H9 (cell line): ENCODE measurements at regions not wholly inside any gene's neighbourhood (a gene's known extent, or its start where the extent isn't known, plus 50 kb on each side); places are given as distances from the start of the nearest gene placed in this dataset.

Experiments used
- DNase-seq: peaks from one replicate; pipeline ENCODE4 v3.0.0-alpha.2; 2017
- H2AFZ ChIP-seq: one replicate; pipeline ENCODE4 v1.6.1; 2013; ENCODE audit warnings: mild to moderate bottlenecking, low read length, control low read depth, moderate library complexity
- H2AK5ac ChIP-seq: 2 replicates; pipeline ENCODE4 v1.6.1; 2013; ENCODE audit warnings: low read length, control low read depth, mixed read lengths; ENCODE audit not compliant: insufficient read length
- H2BK120ac ChIP-seq: one replicate; pipeline ENCODE4 v1.6.1; 2013; ENCODE audit warnings: low read depth, mild to moderate bottlenecking, low read length, control low read depth, inconsistent platforms; ENCODE audit not compliant: poor library complexity, severe bottlenecking
- H2BK12ac ChIP-seq: 2 replicates; pipeline ENCODE4 v1.6.1; 2013; ENCODE audit warnings: low read length, control low read depth, mixed read lengths, low read depth; ENCODE audit not compliant: insufficient read length
- H2BK15ac ChIP-seq: 2 replicates; pipeline ENCODE4 v1.6.1; 2013; ENCODE audit warnings: low read depth, low read length, control low read depth
- H2BK20ac ChIP-seq: one replicate; pipeline ENCODE4 v1.6.1; 2013; ENCODE audit warnings: low read depth, mild to moderate bottlenecking, low read length, control low read depth, inconsistent platforms; ENCODE audit not compliant: poor library complexity, severe bottlenecking
- H2BK5ac ChIP-seq: 2 replicates; pipeline ENCODE4 v1.6.1; 2013; ENCODE audit warnings: low read length, control low read depth, mixed read lengths; ENCODE audit not compliant: insufficient read length
- H3K14ac ChIP-seq: 2 replicates; pipeline ENCODE4 v1.6.1; 2013; ENCODE audit warnings: low read length, control low read depth; ENCODE audit not compliant: insufficient read depth
- H3K18ac ChIP-seq: 2 replicates; pipeline ENCODE4 v1.6.1; 2013; ENCODE audit warnings: low read depth, mild to moderate bottlenecking, mixed read lengths, low read length, control low read depth; ENCODE audit not compliant: insufficient read length
- H3K23ac ChIP-seq: 2 replicates; pipeline ENCODE4 v1.6.1; 2013; ENCODE audit warnings: low read length, control low read depth, mixed read lengths, low read depth; ENCODE audit not compliant: insufficient read length
- H3K23me2 ChIP-seq: 2 replicates; pipeline ENCODE4 v1.6.1; 2013; ENCODE audit warnings: low read depth, mild to moderate bottlenecking, mixed read lengths, low read length, control low read depth; ENCODE audit not compliant: insufficient read length, poor library complexity, severe bottlenecking
- H3K27ac ChIP-seq: 2 replicates; pipeline ENCODE4 v1.5.1; 2013; ENCODE audit warnings: low read length, control low read depth, mixed read lengths, low read depth; ENCODE audit not compliant: insufficient read length
- H3K27me3 ChIP-seq: 2 replicates; pipeline ENCODE4 v1.6.1; 2013; ENCODE audit warnings: low read length, control low read depth, inconsistent platforms; ENCODE audit not compliant: insufficient read depth
- H3K4ac ChIP-seq: 2 replicates; pipeline ENCODE4 v1.6.1; 2013; ENCODE audit warnings: low read depth, mild to moderate bottlenecking, control low read depth, inconsistent platforms, low read length, moderate library complexity
- H3K4me1 ChIP-seq: 2 replicates; pipeline ENCODE4 v1.6.1; 2013; ENCODE audit warnings: low read length, control low read depth, inconsistent platforms; ENCODE audit not compliant: insufficient read depth
- H3K4me2 ChIP-seq: 2 replicates; pipeline ENCODE4 v1.6.1; 2013; ENCODE audit warnings: low read length, control low read depth, mixed read lengths; ENCODE audit not compliant: insufficient read length, insufficient read depth
- H3K56ac ChIP-seq: 2 replicates; pipeline ENCODE4 v1.6.1; 2013; ENCODE audit warnings: low read depth, mild to moderate bottlenecking, mixed read lengths, low read length, control low read depth; ENCODE audit not compliant: insufficient read length
- H3K79me1 ChIP-seq: 2 replicates; pipeline ENCODE4 v1.6.1; 2013; ENCODE audit warnings: low read depth, mild to moderate bottlenecking, moderate library complexity, low read length, control low read depth, inconsistent platforms; ENCODE audit not compliant: insufficient read depth, poor library complexity, severe bottlenecking
- H3K79me2 ChIP-seq: 2 replicates; pipeline ENCODE4 v1.6.1; 2013; ENCODE audit warnings: low read length, control low read depth, inconsistent platforms; ENCODE audit not compliant: insufficient read depth
- H3K9ac ChIP-seq: 2 replicates; pipeline ENCODE4 v1.6.1; 2013; ENCODE audit warnings: low read length, control low read depth, mixed read lengths; ENCODE audit not compliant: insufficient read length; ENCODE audit errors: extremely low read depth
- H3K9me3 ChIP-seq: one replicate; pipeline ENCODE4 v1.6.1; 2013; ENCODE audit warnings: low read depth, low read length, inconsistent platforms; ENCODE audit not compliant: control insufficient read depth
- H3T11ph ChIP-seq: one replicate; pipeline ENCODE4 v1.6.1; 2013; ENCODE audit warnings: mild to moderate bottlenecking, low read length, control low read depth, inconsistent platforms
- H4K20me1 ChIP-seq: one replicate; pipeline ENCODE4 v1.6.1; 2013; ENCODE audit not compliant: control insufficient read depth, insufficient read length, insufficient read depth
- H4K5ac ChIP-seq: 2 replicates; pipeline ENCODE4 v1.6.1; 2013; ENCODE audit warnings: low read depth, mild to moderate bottlenecking, mixed read lengths, low read length, control low read depth; ENCODE audit not compliant: insufficient read length
- H4K8ac ChIP-seq: replicated peaks from 2 replicates; pipeline ENCODE4 v1.6.1; 2013; ENCODE audit warnings: low read length, control low read depth, mixed read lengths, low read depth; ENCODE audit not compliant: insufficient read length
- H4K91ac ChIP-seq: 2 replicates; pipeline ENCODE4 v1.6.1; 2013; ENCODE audit warnings: low read depth, mild to moderate bottlenecking, moderate library complexity, mixed read lengths, low read length, control low read depth; ENCODE audit not compliant: insufficient read length
- H3K27ac Mint-ChIP-seq, 3 experiments: 2 replicates in 2 of 3; 3 replicates in 1 of 3; pipeline ENCODE4 v1.8.0; 2020 to 2021; ENCODE audit warnings: mixed read lengths in 3 of 3, mild to moderate bottlenecking in 1 of 3, moderate library complexity in 1 of 3
- H3K27me3 Mint-ChIP-seq: 2 replicates; pipeline ENCODE4 v1.8.0; 2021; ENCODE audit warnings: low read depth, mild to moderate bottlenecking, moderate library complexity, mixed read lengths
- H3K36me3 Mint-ChIP-seq, 3 experiments: 2 replicates in 2 of 3; 3 replicates in 1 of 3; pipeline ENCODE4 v1.8.0; 2020 to 2021; ENCODE audit warnings: low read depth in 3 of 3, mixed read lengths in 3 of 3; ENCODE audit not compliant: insufficient read depth in 1 of 3
- H3K4me1 Mint-ChIP-seq, 2 experiments: 2 replicates each; pipeline ENCODE4 v1.8.0; 2020; ENCODE audit warnings: mixed read lengths in 2 of 2
- H3K4me3 Mint-ChIP-seq, 2 experiments: 2 replicates in 1 of 2; 3 replicates in 1 of 2; pipeline ENCODE4 v1.8.0; 2020 to 2021; ENCODE audit warnings: mild to moderate bottlenecking in 2 of 2, mixed read lengths in 2 of 2, moderate library complexity in 1 of 2
- H3K9me3 Mint-ChIP-seq, 2 experiments: 2 replicates in 1 of 2; 3 replicates in 1 of 2; pipeline ENCODE4 v1.8.0; 2020; ENCODE audit warnings: mild to moderate bottlenecking in 2 of 2, mixed read lengths in 2 of 2, moderate library complexity in 1 of 2
- WGBS: extraction: QIAGEN DNeasy Blood & Tissue Kit; methylation state at CpG from one replicate; pipeline ENCODE4 v1.1.7; 2013; ENCODE audit warnings: missing lambda C conversion rate, low lambda C conversion rate, mixed read lengths; ENCODE audit not compliant: insufficient read length; ENCODE audit errors: extremely low coverage; 5-methylcytosine and 5-hydroxymethylcytosine counted together
- TF ChIP-seq, protein P1 (sequence below): fragments of 200-600 bp; sonication (generic); conservative IDR thresholded peaks from 3 replicates; pipeline ENCODE4 v1.8.0; 2021; ENCODE audit warnings: antibody characterized with exemption, mild to moderate bottlenecking

DNA sequence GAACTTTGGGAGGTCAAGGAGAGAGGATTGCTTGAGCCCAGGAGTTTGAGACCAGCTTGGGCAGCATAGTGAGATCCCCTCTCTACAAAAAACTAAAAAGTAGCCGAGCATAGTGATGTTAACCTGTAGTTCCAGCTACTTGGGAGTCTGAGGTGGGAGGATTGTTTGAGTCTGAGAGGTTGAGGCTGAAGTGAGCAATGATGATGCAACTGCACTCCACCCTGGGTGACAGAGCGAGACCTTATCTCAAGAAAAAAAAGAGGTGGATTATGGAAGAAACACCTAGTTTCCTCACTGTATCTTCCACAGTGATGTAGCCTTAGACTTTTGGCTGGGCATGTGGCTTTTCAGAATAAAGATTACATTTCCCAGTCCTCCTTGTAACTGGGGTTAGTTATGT, 237.2 kb upstream of the SPRED2 start:
- Histone ChIP-seq H3K18ac (no peak overlapping the region), H2BK15ac (no peak overlapping the region), H4K91ac (no peak overlapping the region), H3K4me1 (no peaks in the 10 kb centered on the region; the same call in 1 of the 2 replicates), H2BK5ac (no peak overlapping the region), H3K14ac (no peak overlapping the region), H3K79me1 (no peaks in the 10 kb centered on the region), H3K4ac (no peak overlapping the region), H2BK20ac (no peak overlapping the region), H3K56ac (no peak overlapping the region), H4K20me1 (no peaks in the 10 kb centered on the region), H3K23ac (no peak overlapping the region), H2BK120ac (no peak overlapping the region), H3K9ac (no peak overlapping the region), H2AK5ac (no peak overlapping the region), H2AFZ (no peak overlapping the region), H3T11ph (no peak overlapping the region), H3K27ac (no peak overlapping the region), H3K23me2 (no peaks in the 10 kb centered on the region), H3K9me3 (peaks cover 10% of the 10 kb centered on the region), H3K27me3 (no peaks in the 10 kb centered on the region), H3K4me2 (no peak overlapping the region), H4K5ac (no peak overlapping the region), H3K79me2 (no peaks in the 10 kb centered on the region), H2BK12ac (no peak overlapping the region), H4K8ac (no peak overlapping the region)
- DNase-seq: no peak
- peaks cover 18 to 26% of the 10 kb centered on the region in 2 experiments for H3K9me3 Mint-ChIP-seq
- H3K27ac Mint-ChIP-seq: no peak overlapping the region
- peaks cover 5% of the 10 kb centered on the region in 2 experiments for H3K4me1 Mint-ChIP-seq
- TF ChIP-seq, protein P1, sequence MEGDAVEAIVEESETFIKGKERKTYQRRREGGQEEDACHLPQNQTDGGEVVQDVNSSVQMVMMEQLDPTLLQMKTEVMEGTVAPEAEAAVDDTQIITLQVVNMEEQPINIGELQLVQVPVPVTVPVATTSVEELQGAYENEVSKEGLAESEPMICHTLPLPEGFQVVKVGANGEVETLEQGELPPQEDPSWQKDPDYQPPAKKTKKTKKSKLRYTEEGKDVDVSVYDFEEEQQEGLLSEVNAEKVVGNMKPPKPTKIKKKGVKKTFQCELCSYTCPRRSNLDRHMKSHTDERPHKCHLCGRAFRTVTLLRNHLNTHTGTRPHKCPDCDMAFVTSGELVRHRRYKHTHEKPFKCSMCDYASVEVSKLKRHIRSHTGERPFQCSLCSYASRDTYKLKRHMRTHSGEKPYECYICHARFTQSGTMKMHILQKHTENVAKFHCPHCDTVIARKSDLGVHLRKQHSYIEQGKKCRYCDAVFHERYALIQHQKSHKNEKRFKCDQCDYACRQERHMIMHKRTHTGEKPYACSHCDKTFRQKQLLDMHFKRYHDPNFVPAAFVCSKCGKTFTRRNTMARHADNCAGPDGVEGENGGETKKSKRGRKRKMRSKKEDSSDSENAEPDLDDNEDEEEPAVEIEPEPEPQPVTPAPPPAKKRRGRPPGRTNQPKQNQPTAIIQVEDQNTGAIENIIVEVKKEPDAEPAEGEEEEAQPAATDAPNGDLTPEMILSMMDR: no peak
- peaks cover 5% of the 10 kb centered on the region for H3K27me3 Mint-ChIP-seq
- no peak overlapping the region for H3K4me3 Mint-ChIP-seq
- no CpG with 5 or more reads among the region's 2 CpGs for WGBS
- H3K36me3 Mint-ChIP-seq: peaks cover 4 to 26% (median 12%) of the 10 kb centered on the region in 3 experiments; a peak in 6 of 7 replicates
